ENCODE measurements at regions not wholly inside any gene's neighbourhood (a gene's known extent, or its start where the extent isn't known, plus 50 kb on each side); places are given as distances from the start of the nearest gene placed in this dataset.

DNA sequence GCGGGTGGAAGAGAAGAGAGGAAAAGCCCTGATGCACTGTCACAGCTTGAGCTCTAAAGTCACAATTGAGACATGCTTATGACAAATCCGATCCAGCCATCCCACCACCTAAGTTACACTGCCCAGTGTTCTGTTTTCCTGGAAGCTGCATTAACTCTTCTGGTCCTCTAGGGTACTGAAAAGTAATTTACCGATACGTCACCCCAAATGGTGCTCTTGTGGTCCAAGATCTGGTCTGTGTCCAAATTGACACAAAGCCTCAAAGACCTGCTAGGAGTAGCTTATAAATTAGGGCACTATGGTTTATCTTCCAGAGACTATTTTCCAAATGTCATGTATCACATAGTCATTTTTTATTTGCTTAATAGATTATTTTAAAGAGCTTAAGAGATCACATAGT lies 186.7 kb upstream of the ETAA1 start:
- TF ChIP-seq EP300 (IDR thresholded peaks at IDR 0.05; ENCODE audit: borderline replicate concordance) (no peak), FOXM1 (IDR thresholded peaks at IDR 0.05; ENCODE audit: borderline replicate concordance, low read depth) (no peak), CREB1 (IDR thresholded peaks at IDR 0.05; ENCODE audit: low read depth) (no peak), CEBPB (IDR thresholded peaks at IDR 0.05) (no peak), RAD21 (IDR thresholded peaks at IDR 0.05; ENCODE audit: low read depth) (no peak), TEAD4 (IDR thresholded peaks at IDR 0.05) (no peak), TAF1 (IDR thresholded peaks at IDR 0.05; ENCODE audit: low read depth) (no peak), YY1 (IDR thresholded peaks at IDR 0.05; ENCODE audit: low read depth) (no peak), ZBTB7A (IDR thresholded peaks at IDR 0.05; ENCODE audit: low read depth) (no peak), EGR1 (IDR thresholded peaks at IDR 0.05) (no peak)
- TF ChIP-seq, protein P1, sequence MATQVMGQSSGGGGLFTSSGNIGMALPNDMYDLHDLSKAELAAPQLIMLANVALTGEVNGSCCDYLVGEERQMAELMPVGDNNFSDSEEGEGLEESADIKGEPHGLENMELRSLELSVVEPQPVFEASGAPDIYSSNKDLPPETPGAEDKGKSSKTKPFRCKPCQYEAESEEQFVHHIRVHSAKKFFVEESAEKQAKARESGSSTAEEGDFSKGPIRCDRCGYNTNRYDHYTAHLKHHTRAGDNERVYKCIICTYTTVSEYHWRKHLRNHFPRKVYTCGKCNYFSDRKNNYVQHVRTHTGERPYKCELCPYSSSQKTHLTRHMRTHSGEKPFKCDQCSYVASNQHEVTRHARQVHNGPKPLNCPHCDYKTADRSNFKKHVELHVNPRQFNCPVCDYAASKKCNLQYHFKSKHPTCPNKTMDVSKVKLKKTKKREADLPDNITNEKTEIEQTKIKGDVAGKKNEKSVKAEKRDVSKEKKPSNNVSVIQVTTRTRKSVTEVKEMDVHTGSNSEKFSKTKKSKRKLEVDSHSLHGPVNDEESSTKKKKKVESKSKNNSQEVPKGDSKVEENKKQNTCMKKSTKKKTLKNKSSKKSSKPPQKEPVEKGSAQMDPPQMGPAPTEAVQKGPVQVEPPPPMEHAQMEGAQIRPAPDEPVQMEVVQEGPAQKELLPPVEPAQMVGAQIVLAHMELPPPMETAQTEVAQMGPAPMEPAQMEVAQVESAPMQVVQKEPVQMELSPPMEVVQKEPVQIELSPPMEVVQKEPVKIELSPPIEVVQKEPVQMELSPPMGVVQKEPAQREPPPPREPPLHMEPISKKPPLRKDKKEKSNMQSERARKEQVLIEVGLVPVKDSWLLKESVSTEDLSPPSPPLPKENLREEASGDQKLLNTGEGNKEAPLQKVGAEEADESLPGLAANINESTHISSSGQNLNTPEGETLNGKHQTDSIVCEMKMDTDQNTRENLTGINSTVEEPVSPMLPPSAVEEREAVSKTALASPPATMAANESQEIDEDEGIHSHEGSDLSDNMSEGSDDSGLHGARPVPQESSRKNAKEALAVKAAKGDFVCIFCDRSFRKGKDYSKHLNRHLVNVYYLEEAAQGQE (IDR thresholded peaks at IDR 0.05; ENCODE audit: low read depth): no peak
- TF ChIP-seq, protein P2, sequence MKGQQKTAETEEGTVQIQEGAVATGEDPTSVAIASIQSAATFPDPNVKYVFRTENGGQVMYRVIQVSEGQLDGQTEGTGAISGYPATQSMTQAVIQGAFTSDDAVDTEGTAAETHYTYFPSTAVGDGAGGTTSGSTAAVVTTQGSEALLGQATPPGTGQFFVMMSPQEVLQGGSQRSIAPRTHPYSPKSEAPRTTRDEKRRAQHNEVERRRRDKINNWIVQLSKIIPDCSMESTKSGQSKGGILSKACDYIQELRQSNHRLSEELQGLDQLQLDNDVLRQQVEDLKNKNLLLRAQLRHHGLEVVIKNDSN (IDR thresholded peaks at IDR 0.05): no peak
- TF ChIP-seq, protein P3, sequence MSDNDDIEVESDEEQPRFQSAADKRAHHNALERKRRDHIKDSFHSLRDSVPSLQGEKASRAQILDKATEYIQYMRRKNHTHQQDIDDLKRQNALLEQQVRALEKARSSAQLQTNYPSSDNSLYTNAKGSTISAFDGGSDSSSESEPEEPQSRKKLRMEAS (IDR thresholded peaks at IDR 0.05): no peak

Data from Ishikawa (cell line).